B cell (primary cell): ENCODE measurements at regions not wholly inside any gene's neighbourhood (a gene's known extent, or its start where the extent isn't known, plus 50 kb on each side); places are given as distances from the start of the nearest gene placed in this dataset.

ENCODE experiments used
- ATAC-seq: fragments of 200-7000 bp; cut with Tn5 transposase; one replicate; pipeline ENCODE4 v1.10.0; 2021; ENCODE audit warnings: low read depth, mild to moderate bottlenecking, moderate number of reproducible peaks, moderate library complexity
- CTCF ChIA-PET: fragments of 350-600 bp; sonication (Branson Sonifier 250); formaldehyde crosslinking; loops from one replicate; lab custom pipeline; 2021; ENCODE audit warnings: antibody characterized with exemption, inconsistent platforms; lab: Charles Lee
- POLR2A ChIA-PET: fragments of 350-600 bp; sonication (Branson Sonifier 250); formaldehyde crosslinking; loops from one replicate; lab custom pipeline; 2021; ENCODE audit warnings: antibody characterized with exemption; lab: Charles Lee
- DNase-seq: peaks from one replicate; pipeline ENCODE4 v3.0.0; 2013
- H2AFZ ChIP-seq: 2 replicates; pipeline ENCODE4 v1.6.1; 2012; ENCODE audit warnings: mild to moderate bottlenecking, low read depth, low read length; ENCODE audit not compliant: insufficient read depth, poor library complexity, severe bottlenecking
- H3K27ac ChIP-seq, 2 donors: 1 replicate in 1 of 2; 2 replicates in 1 of 2; pipeline ENCODE4 v1.5.1; 2012 to 2013; ENCODE audit warnings: low read length in 2 of 2, mild to moderate bottlenecking in 2 of 2, moderate library complexity in 1 of 2
- H3K27me3 ChIP-seq, 4 experiments: fragments of 200-600 bp in 1 of 4; sonication (generic) in 1 of 4; replicated peaks in 1 of 4; 1 replicate in 2 of 4; 2 replicates in 2 of 4; pipeline versions ENCODE4 v1.6.1 to v1.7.0; 2013 to 2016; ENCODE audit warnings: low read length in 3 of 4, mild to moderate bottlenecking in 2 of 4, mixed read lengths in 1 of 4, moderate library complexity in 1 of 4; ENCODE audit not compliant: insufficient read depth in 4 of 4, control insufficient read depth in 3 of 4; ENCODE audit errors: control extremely low read depth in 1 of 4
- H3K36me3 ChIP-seq, 2 experiments: replicated peaks in 1 of 2; 1 replicate in 1 of 2; 2 replicates in 1 of 2; pipeline versions ENCODE4 v1.6.1 to v1.7.1; 2013; ENCODE audit warnings: low read length in 1 of 2; ENCODE audit not compliant: insufficient read depth in 2 of 2, control insufficient read depth in 1 of 2; ENCODE audit errors: control extremely low read depth in 1 of 2, extremely low read depth in 1 of 2
- H3K4me1 ChIP-seq, 2 donors: fragments of 200-600 bp in 1 of 2; sonication (generic) in 1 of 2; 1 replicate in 1 of 2; 2 replicates in 1 of 2; pipeline versions ENCODE4 v1.5.1 to v1.6.1; 2013 to 2017; ENCODE audit warnings: low read length in 2 of 2; ENCODE audit not compliant: control insufficient read depth in 2 of 2, insufficient read depth in 2 of 2
- H3K4me2 ChIP-seq: replicated peaks from 2 replicates; pipeline ENCODE3; 2012; ENCODE audit warnings: mild to moderate bottlenecking, low read depth, low read length; ENCODE audit not compliant: poor library complexity, severe bottlenecking
- H3K4me3 ChIP-seq, 5 experiments: fragments of 200-600 bp in 1 of 5; sonication (generic) in 1 of 5; 1 replicate in 3 of 5; 2 replicates in 2 of 5; pipeline versions ENCODE4 v1.5.1 to v1.7.0; 2011 to 2016; ENCODE audit warnings: low read length in 4 of 5, mild to moderate bottlenecking in 4 of 5, low read depth in 2 of 5, control low read depth in 1 of 5, moderate library complexity in 1 of 5; ENCODE audit not compliant: insufficient read depth in 1 of 5; ENCODE audit errors: control extremely low read depth in 1 of 5, extremely low read depth in 1 of 5
- H3K79me2 ChIP-seq: fragments of 200-600 bp; sonication (generic); one replicate; pipeline ENCODE4 v1.6.0; 2016; ENCODE audit warnings: low read length; ENCODE audit not compliant: control insufficient read depth, insufficient read depth
- H3K9ac ChIP-seq: fragments of 200-600 bp; sonication (generic); 2 replicates; pipeline ENCODE4 v1.6.1; 2017; ENCODE audit warnings: mild to moderate bottlenecking, low read length, moderate library complexity
- H3K9me3 ChIP-seq, 3 donors: one replicate each; pipeline versions ENCODE4 v1.6.1 to v1.7.1; 2013; ENCODE audit warnings: low read length in 2 of 3; ENCODE audit not compliant: control insufficient read depth in 2 of 3, insufficient read depth in 1 of 3; ENCODE audit errors: control extremely low read depth in 1 of 3
- H4K20me1 ChIP-seq: 2 replicates; pipeline ENCODE4 v1.6.0; 2012; ENCODE audit warnings: mild to moderate bottlenecking, low read length; ENCODE audit not compliant: insufficient read depth, control insufficient read depth, poor library complexity, severe bottlenecking
- H3K27ac Mint-ChIP-seq: one replicate; pipeline ENCODE4 v1.8.0; 2021; ENCODE audit warnings: mixed read lengths
- H3K27me3 Mint-ChIP-seq: one replicate; pipeline ENCODE4 v1.8.0; 2021; ENCODE audit warnings: mixed read lengths
- H3K4me1 Mint-ChIP-seq: one replicate; pipeline ENCODE4 v1.8.0; 2021; ENCODE audit warnings: mixed read lengths
- H3K4me3 Mint-ChIP-seq: one replicate; pipeline ENCODE4 v1.8.0; 2021; ENCODE audit warnings: mixed read lengths
- H3K9me3 Mint-ChIP-seq: one replicate; pipeline ENCODE4 v1.8.0; 2022; ENCODE audit warnings: mixed read lengths; ENCODE audit not compliant: insufficient read depth
- CTCF ChIP-seq: fragments of 200-600 bp; IDR thresholded peaks from one replicate; pipeline ENCODE4 v1.8.0; 2022; ENCODE audit warnings: antibody characterized with exemption, mild to moderate bottlenecking
- EZH2 ChIP-seq: IDR thresholded peaks from 2 replicates; pipeline ENCODE4 v1.6.1; 2012; ENCODE audit warnings: borderline replicate concordance, low read depth, mild to moderate bottlenecking, moderate library complexity, low read length; ENCODE audit not compliant: insufficient read depth, poor library complexity, severe bottlenecking
- WGBS: methylation state at CpG from one replicate; pipeline ENCODE4 v1.1.5; 2013; ENCODE audit warnings: missing lambda C conversion rate; ENCODE audit not compliant: insufficient coverage; 5-methylcytosine and 5-hydroxymethylcytosine counted together
- intact Hi-C: fragments of 100-400 bp; cut with micrococcal nuclease; formaldehyde crosslinking; loops from one replicate; pipeline ENCODE4 v1.10.0; 2022

DNA sequence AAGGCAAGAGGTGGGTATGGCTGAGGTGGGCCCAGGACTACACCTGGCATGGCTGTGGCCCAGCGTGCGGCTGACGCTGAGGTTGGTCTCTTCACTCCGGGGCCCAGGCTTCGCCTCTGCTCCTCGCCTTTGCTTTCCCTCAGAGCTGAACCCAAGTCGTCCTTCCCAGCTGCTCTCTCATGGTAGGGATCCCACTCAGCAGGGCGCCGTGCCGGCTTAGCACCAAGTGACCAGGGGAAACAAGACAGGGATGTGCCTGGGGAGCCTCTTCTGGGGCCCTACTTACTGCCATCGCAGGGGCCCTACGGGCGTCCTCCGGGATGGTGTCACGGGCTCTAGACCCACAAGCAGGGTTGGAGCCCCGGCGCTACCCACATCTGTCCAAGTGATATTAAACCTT is 138.1 kb upstream of the ALKAL2 start:
- no peaks in the 10 kb centered on the region for H4K20me1 ChIP-seq
- no peaks in the 10 kb centered on the region for H3K9me3 ChIP-seq
- no peak overlapping the region for H3K4me2 ChIP-seq
- H3K36me3 ChIP-seq = no peaks in the 10 kb centered on the region
- H3K27me3 ChIP-seq = no peaks in the 10 kb centered on the region
- no peak overlapping the region for H2AFZ ChIP-seq
- H3K9ac ChIP-seq = no peak overlapping the region
- WGBS = 97% methylated on average over 16 of the region's 17 CpGs
- H3K4me3 ChIP-seq = no peak overlapping the region
- CTCF ChIA-PET = no interaction called here
- Mint-ChIP-seq H3K4me3 (no peak overlapping the region), H3K27ac (no peak overlapping the region), H3K4me1 (peaks cover 26% of the 10 kb centered on the region), H3K27me3 (no peaks in the 10 kb centered on the region), H3K9me3 (no peaks in the 10 kb centered on the region)
- no peak overlapping the region for H3K27ac ChIP-seq
- H3K4me1 ChIP-seq = peaks cover 20 to 21% of the 10 kb centered on the region in 2 donors
- no peak for DNase-seq
- no peaks in the 10 kb centered on the region for H3K79me2 ChIP-seq
- POLR2A ChIA-PET = no interaction called here
- ATAC-seq = no peak
- intact Hi-C loops = no loop called here
- TF ChIP-seq CTCF (no peak), EZH2 (no peak)

DNA sequence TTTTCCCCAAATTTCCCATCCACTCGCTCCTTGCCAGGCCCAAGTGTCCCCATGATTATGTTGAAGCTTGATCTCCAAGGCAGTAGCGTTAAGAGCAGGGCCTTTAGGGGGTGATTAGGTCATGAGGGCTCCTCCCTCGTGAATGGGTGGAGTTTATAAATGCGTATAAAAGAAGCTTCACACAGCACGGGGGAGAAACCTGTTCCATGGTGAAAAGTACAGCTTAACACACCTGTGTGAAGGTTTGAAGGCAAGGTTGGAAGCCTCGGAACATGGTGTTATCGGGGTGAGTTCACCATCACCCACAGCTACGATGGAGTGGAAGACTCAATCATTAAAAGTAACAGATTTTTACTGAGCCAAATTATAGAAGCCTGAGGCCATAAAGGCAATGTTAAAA is 137.4 kb upstream of the ALKAL2 start:
- no peak for TF ChIP-seq EZH2
- no peak for TF ChIP-seq CTCF
- Histone ChIP-seq H3K4me1 (peaks cover 13 to 14% of the 10 kb centered on the region in 2 donors), H3K27ac (no peak overlapping the region), H3K9ac (no peak overlapping the region), H3K4me2 (no peak overlapping the region), H2AFZ (no peak overlapping the region), H4K20me1 (no peaks in the 10 kb centered on the region), H3K4me3 (no peak overlapping the region), H3K27me3 (no peaks in the 10 kb centered on the region), H3K36me3 (no peaks in the 10 kb centered on the region), H3K79me2 (no peaks in the 10 kb centered on the region), H3K9me3 (no peaks in the 10 kb centered on the region)
- ChIA-PET POLR2A (no interaction called here), CTCF (no interaction called here)
- H3K4me1 Mint-ChIP-seq = peaks cover 19% of the 10 kb centered on the region
- no peak for DNase-seq
- WGBS = 92% methylated on average over 3 of the region's 8 CpGs
- H3K9me3 Mint-ChIP-seq = no peaks in the 10 kb centered on the region
- ATAC-seq = no peak
- no peak overlapping the region for H3K4me3 Mint-ChIP-seq
- intact Hi-C loops = no loop called here
- no peak overlapping the region for H3K27ac Mint-ChIP-seq
- no peaks in the 10 kb centered on the region for H3K27me3 Mint-ChIP-seq
